GM12892 (cell line): ENCODE measurements at regions not wholly inside any gene's neighbourhood (a gene's known extent, or its start where the extent isn't known, plus 50 kb on each side); places are given as distances from the start of the nearest gene placed in this dataset.

Experiments used
- POLR2A ChIP-seq: IDR thresholded peaks from 2 replicates; pipeline ENCODE4 v1.6.1; 2011; ENCODE audit warnings: low read depth, low read length, control low read depth
- POLR2AphosphoS5 ChIP-seq: IDR thresholded peaks from 2 replicates; pipeline ENCODE4 v1.6.1; 2011; ENCODE audit warnings: low read depth, low read length, control low read depth
- TAF1 ChIP-seq: IDR thresholded peaks from 2 replicates; pipeline ENCODE4 v1.6.1; 2011; ENCODE audit warnings: low read depth, mild to moderate bottlenecking, control low read depth, low read length, borderline replicate concordance

DNA sequence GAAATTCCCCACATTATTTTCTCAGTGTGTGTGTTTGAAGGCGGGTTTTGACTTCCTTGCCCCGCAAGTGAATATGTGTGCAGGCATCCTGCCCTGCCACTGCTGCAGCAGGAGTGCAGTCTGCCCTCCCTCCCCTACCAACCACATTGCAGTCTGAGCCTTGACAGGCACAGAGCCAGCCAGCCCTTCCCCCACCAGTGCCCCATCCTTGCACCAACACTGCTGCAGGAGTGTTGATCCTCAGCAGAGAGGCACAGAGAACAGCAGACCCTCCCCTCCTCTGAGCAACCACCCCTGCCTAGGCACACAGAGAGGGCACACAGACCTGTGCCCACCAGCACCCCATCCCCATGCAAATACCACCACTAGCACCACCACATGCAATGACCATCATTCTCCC is 683.0 kb upstream of the PKDCC start:
- TF ChIP-seq POLR2AphosphoS5, result no peak
- no peak for TF ChIP-seq POLR2A
- TF ChIP-seq TAF1, result no peak
